PC-3 (cell line): ENCODE measurements at regions not wholly inside any gene's neighbourhood (a gene's known extent, or its start where the extent isn't known, plus 50 kb on each side); places are given as distances from the start of the nearest gene placed in this dataset.

Experiments used
- ATAC-seq: fragments of 200-7000 bp; cut with Tn5 transposase; 2 replicates; pipeline ENCODE4 v1.9.1; 2020; ENCODE audit warnings: mild to moderate bottlenecking, moderate library complexity
- BruUV-seq: library from RNA; stranded (reverse); fragments of 400-500 nt; replicated peaks from 2 replicates; lab custom pipeline; 2021; lab: Mats Ljungman, UMichigan
- CTCF ChIA-PET: fragments of 300-600 bp; sonication (Branson Sonifier 250); formaldehyde crosslinking; loops from one replicate; lab custom pipeline; 2022; ENCODE audit warnings: antibody characterized with exemption; lab: Charles Lee
- POLR2A ChIA-PET: fragments of 300-600 bp; sonication (Branson Sonifier 250); formaldehyde crosslinking; loops from one replicate; lab custom pipeline; 2022; ENCODE audit warnings: antibody characterized with exemption; ENCODE audit not compliant: unreplicated experiment; lab: Charles Lee
- DNase-seq: peaks from one replicate; pipeline ENCODE4 v3.0.0-alpha.2; 2015
- H2AFZ ChIP-seq: fragments of 300-600 bp; sonication (generic); 2 replicates; pipeline ENCODE4 v1.6.0; 2016; ENCODE audit warnings: antibody characterized with exemption, low read length
- H3F3A ChIP-seq: fragments of 300-600 bp; sonication (generic); one replicate; pipeline ENCODE4 v1.6.0; 2017; ENCODE audit warnings: antibody characterized with exemption, low read length, control low read depth, mild to moderate bottlenecking; ENCODE audit not compliant: unreplicated experiment
- H3K27ac ChIP-seq: fragments of 300-600 bp; sonication (generic); 2 replicates; pipeline ENCODE4 v1.5.1; 2016; ENCODE audit warnings: mild to moderate bottlenecking, low read length
- H3K27me3 ChIP-seq: fragments of 300-600 bp; sonication (generic); 2 replicates; pipeline ENCODE4 v1.6.1; 2016; ENCODE audit warnings: low read length, mixed read lengths
- H3K36me3 ChIP-seq: fragments of 300-600 bp; sonication (generic); 2 replicates; pipeline ENCODE4 v1.6.1; 2016; ENCODE audit warnings: low read depth, mixed run types, low read length, mixed read lengths
- H3K4me1 ChIP-seq: fragments of 300-600 bp; sonication (generic); 2 replicates; pipeline ENCODE4 v1.5.1; 2016; ENCODE audit warnings: low read length; ENCODE audit not compliant: insufficient read depth
- H3K4me2 ChIP-seq: fragments of 300-600 bp; sonication (generic); 2 replicates; pipeline ENCODE4 v1.6.0; 2016; ENCODE audit warnings: low read length
- H3K4me3 ChIP-seq: fragments of 300-600 bp; sonication (generic); 2 replicates; pipeline ENCODE4 v1.5.1; 2016; ENCODE audit warnings: mild to moderate bottlenecking, low read length, mixed read lengths
- H3K79me2 ChIP-seq: fragments of 300-600 bp; sonication (generic); 2 replicates; pipeline ENCODE4 v1.6.1; 2017; ENCODE audit warnings: low read length, mixed read lengths
- H3K9ac ChIP-seq: fragments of 300-600 bp; sonication (generic); 2 replicates; pipeline ENCODE4 v1.6.0; 2016; ENCODE audit warnings: mild to moderate bottlenecking, low read length
- H3K9me2 ChIP-seq: fragments of 300-600 bp; sonication (generic); replicated peaks from 2 replicates; pipeline ENCODE4 v1.6.1; 2016; ENCODE audit warnings: mixed run types, low read length, mixed read lengths
- H3K9me3 ChIP-seq: fragments of 300-600 bp; sonication (generic); 2 replicates; pipeline ENCODE4 v1.6.1; 2016; ENCODE audit warnings: low read length, mixed read lengths
- H4K20me1 ChIP-seq: fragments of 300-600 bp; sonication (generic); 2 replicates; pipeline ENCODE4 v1.6.1; 2016; ENCODE audit warnings: low read length, mixed read lengths
- CTCF ChIP-seq: fragments of 300-600 bp; sonication (generic); conservative IDR thresholded peaks from 2 replicates; pipeline ENCODE4 v1.5.1; 2017; ENCODE audit warnings: antibody characterized with exemption, low read depth, mild to moderate bottlenecking, low read length
- EZH2 ChIP-seq: fragments of 300-600 bp; sonication (generic); IDR thresholded peaks from one replicate; pipeline ENCODE4 v1.6.1; 2017; ENCODE audit warnings: antibody characterized with exemption, mild to moderate bottlenecking, low read length; ENCODE audit not compliant: unreplicated experiment
- EZH2phosphoT487 ChIP-seq: fragments of 300-600 bp; sonication (generic); IDR thresholded peaks from 2 replicates; pipeline ENCODE4 v1.6.1; 2018; ENCODE audit warnings: mild to moderate bottlenecking, antibody characterized with exemption, low read length, borderline replicate concordance
- intact Hi-C: fragments of 100-400 bp; cut with micrococcal nuclease; formaldehyde crosslinking; loops from 2 replicates; pipeline ENCODE4 v1.9.0; 2023

DNA sequence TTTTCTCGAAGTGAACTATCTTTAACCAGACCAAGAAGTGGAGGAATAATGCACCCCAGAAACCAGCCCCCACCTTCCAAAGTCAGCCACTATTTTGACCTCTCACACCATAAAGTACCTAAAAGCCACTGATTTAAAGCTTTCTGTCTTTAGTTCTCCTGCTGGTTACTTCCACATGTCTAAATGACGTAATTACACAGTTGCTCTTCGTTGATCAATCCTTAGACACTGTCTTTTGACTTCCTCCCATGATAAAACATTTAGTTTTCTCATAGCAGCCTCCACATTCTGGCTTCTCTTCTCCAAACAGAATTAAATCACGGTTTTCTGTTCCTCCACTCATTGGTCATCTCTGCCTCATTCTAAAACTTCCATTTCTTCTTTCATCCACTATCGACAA lies 294.4 kb upstream of the N4BP1 start:
- no TSS peak for BruUV-seq
- CTCF ChIA-PET = interaction anchor here (0.6 kb wide), 1 partner anchor 19 kb away, joined by 3 read pairs; no protein-coding TSS in a partner anchor

DNA sequence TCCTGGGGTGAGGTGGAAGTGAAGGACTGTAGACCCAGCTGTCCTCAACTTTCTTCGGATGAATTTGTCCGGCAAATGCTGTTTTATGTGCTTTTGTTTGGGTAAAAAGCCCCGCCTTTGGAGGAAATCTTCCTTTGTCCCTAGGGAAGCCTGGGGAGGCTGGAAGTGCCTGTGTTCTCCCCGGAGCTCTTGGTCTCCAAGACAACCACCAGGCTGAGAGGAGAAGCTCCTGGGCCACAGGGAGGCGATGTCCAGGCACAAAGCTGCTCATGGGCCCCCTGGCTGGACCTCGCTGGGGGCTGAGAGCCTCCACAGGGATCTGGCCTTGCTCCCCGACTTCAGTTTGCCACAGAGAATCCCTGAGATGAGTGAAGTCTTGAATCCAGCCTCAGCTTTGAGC lies 293.1 kb upstream of the N4BP1 start:
- TF ChIP-seq CTCF = no peak
- TF ChIP-seq EZH2phosphoT487 = no peak
- no peak for TF ChIP-seq EZH2
- Histone ChIP-seq H3K79me2 (no peaks in the 10 kb centered on the region), H3K9ac (no peak overlapping the region), H3K36me3 (no peaks in the 10 kb centered on the region), H2AFZ (no peak overlapping the region), H3K9me3 (no peaks in the 10 kb centered on the region), H4K20me1 (no peaks in the 10 kb centered on the region), H3K9me2 (no peaks in the 10 kb centered on the region), H3K27ac (no peak overlapping the region), H3K4me1 (no peaks in the 10 kb centered on the region), H3F3A (no peaks in the 10 kb centered on the region), H3K4me3 (no peak overlapping the region), H3K4me2 (no peak overlapping the region), H3K27me3 (peaks cover 20% of the 10 kb centered on the region)
- POLR2A ChIA-PET = no interaction called here
- no peak for ATAC-seq
- intact Hi-C loops = no loop called here
- DNase-seq = no peak
- CTCF ChIA-PET = no interaction called here
- BruUV-seq = no TSS peak

More for the DNA sequence above, 294.4 kb upstream of the N4BP1 start:
- no peaks in the 10 kb centered on the region for H3K4me1 ChIP-seq
- H3K4me2 ChIP-seq = no peak overlapping the region
- no peak overlapping the region for H3K27ac ChIP-seq
- no peaks in the 10 kb centered on the region for H3K9me3 ChIP-seq
- no peak overlapping the region for H2AFZ ChIP-seq
- H4K20me1 ChIP-seq = no peaks in the 10 kb centered on the region
- intact Hi-C loops = no loop called here
- H3K9me2 ChIP-seq = no peaks in the 10 kb centered on the region
- DNase-seq (no peak), ATAC-seq (no peak)
- H3K4me3 ChIP-seq = no peak overlapping the region
- POLR2A ChIA-PET = interaction anchor here (0.7 kb wide), 1 partner anchor 8 kb away, joined by 7 read pairs; no protein-coding TSS in a partner anchor
- H3K27me3 ChIP-seq = peaks cover 14% of the 10 kb centered on the region
- H3F3A ChIP-seq = no peaks in the 10 kb centered on the region
- H3K9ac ChIP-seq = no peak overlapping the region
- H3K79me2 ChIP-seq = no peaks in the 10 kb centered on the region
- no peaks in the 10 kb centered on the region for H3K36me3 ChIP-seq
- TF ChIP-seq EZH2 (no peak), CTCF (no peak), EZH2phosphoT487 (no peak)

DNA sequence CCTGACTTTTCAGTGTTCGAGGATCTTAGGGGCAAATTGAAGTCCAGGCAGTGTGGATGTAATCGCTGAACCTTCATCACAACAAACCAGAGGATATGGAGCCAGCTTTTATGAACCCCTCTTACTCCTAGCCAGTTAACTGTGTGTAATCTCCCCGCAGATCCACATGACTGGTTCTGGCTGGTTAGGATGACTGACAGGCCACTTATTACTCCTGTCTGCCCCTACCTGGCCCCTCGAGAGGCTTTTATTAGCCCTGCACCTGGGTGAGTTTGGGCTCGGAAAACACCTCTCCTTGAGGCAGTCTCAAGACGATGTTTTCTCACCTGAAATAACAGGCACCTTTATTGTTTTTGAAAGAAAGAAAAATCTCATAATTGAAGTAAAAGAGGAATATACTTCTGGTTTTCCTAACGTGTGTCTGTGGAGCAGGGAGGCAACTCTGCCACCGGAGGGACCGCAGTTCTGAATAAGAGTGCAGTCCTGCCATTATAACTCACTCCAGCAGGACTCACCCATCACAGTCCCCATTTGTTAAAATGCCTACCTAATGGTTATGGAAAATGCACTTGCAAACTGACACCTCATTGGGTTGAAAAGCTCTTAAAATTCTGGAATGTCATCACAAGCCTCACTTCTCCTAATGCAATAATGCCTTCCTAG lies 291.9 kb upstream of the N4BP1 start:
- H3K4me2 ChIP-seq = no peak overlapping the region
- ChIA-PET CTCF (no interaction called here), POLR2A (no interaction called here)
- H3K36me3 ChIP-seq = no peaks in the 10 kb centered on the region
- H4K20me1 ChIP-seq = no peaks in the 10 kb centered on the region
- intact Hi-C loops = no loop called here
- H3K9me3 ChIP-seq = no peaks in the 10 kb centered on the region
- H3K4me3 ChIP-seq = no peak overlapping the region
- BruUV-seq = no TSS peak
- no peaks in the 10 kb centered on the region for H3K79me2 ChIP-seq
- TF ChIP-seq EZH2 (no peak), CTCF (peak; percentile 64)
- H3K9ac ChIP-seq = no peak overlapping the region
- DNase-seq (peak; percentile 50), ATAC-seq (peak; percentile 84)
- no peaks in the 10 kb centered on the region for H3K9me2 ChIP-seq
- H2AFZ ChIP-seq = no peak overlapping the region
- H3K27me3 ChIP-seq = peaks cover 30% of the 10 kb centered on the region
- H3K27ac ChIP-seq = no peak overlapping the region
- no peaks in the 10 kb centered on the region for H3F3A ChIP-seq
- no peaks in the 10 kb centered on the region for H3K4me1 ChIP-seq
